ENCODE measurements at regions not wholly inside any gene's neighbourhood (a gene's known extent, or its start where the extent isn't known, plus 50 kb on each side); places are given as distances from the start of the nearest gene placed in this dataset.

DNA sequence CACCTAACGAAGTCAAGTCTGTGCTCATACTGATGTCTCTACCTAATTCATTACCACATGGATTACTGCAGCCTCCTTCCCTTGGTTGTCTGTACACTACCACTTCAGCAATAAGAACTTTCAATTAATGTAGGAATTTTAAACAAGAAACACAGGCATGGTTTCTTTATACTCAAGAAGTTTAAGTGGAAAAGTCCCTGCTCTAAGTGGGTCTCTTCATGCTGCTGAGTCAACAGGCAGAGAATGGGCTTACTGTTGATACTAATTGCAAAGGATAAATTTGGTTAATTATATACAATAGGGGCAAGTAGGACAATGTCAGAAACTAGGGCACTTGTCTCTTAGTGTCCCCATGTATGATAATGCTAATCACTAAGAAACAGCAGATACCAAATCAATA, 392.6 kb downstream of the DSEL start:
- no peaks in the 10 kb centered on the region for H3K4me1 ChIP-seq
- intact Hi-C loops (cut with DNase I) = no loop called here
- WGBS, 3 donors = 70 to 89% (median 89%) methylated on average over 1 of the region's 1 CpG
- H3K36me3 ChIP-seq (ENCODE audit: insufficient read depth in 1 of 2, low read depth in 1 of 2) = no peaks in the 10 kb centered on the region
- no peak overlapping the region for H3K27ac ChIP-seq
- TF ChIP-seq, protein P1, sequence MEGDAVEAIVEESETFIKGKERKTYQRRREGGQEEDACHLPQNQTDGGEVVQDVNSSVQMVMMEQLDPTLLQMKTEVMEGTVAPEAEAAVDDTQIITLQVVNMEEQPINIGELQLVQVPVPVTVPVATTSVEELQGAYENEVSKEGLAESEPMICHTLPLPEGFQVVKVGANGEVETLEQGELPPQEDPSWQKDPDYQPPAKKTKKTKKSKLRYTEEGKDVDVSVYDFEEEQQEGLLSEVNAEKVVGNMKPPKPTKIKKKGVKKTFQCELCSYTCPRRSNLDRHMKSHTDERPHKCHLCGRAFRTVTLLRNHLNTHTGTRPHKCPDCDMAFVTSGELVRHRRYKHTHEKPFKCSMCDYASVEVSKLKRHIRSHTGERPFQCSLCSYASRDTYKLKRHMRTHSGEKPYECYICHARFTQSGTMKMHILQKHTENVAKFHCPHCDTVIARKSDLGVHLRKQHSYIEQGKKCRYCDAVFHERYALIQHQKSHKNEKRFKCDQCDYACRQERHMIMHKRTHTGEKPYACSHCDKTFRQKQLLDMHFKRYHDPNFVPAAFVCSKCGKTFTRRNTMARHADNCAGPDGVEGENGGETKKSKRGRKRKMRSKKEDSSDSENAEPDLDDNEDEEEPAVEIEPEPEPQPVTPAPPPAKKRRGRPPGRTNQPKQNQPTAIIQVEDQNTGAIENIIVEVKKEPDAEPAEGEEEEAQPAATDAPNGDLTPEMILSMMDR (IDR thresholded peaks at IDR 0.05) = no peak
- ATAC-seq = no peak
- H3K27me3 ChIP-seq (ENCODE audit: insufficient read depth in 3 of 3, low read length in 2 of 3) = no peaks in the 10 kb centered on the region
- no peak for DNase-seq
- no peak overlapping the region for H3K4me3 ChIP-seq
- H3K9me3 ChIP-seq = no peaks in the 10 kb centered on the region

DNA sequence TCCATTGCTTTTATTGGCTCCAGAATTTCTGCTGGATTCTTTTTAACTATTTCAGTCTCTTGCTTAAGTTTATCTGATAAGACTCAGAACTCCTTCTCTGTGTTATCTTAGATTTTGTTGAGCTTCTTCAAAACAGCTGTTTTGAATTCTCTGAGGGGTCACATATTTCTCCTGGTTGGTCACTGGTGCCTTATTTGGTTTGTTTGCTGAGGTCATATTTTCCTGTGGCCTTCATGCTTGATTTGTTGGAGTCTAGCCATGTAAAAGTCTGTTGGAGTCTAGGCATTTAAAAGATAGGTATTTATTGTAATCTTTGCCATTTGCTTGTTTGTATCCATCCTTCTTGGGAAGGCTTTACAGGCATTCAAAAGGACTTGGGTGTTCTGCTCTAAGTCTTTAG, 398.7 kb downstream of the DSEL start:
- intact Hi-C loops (cut with DNase I) = no loop called here

DNA sequence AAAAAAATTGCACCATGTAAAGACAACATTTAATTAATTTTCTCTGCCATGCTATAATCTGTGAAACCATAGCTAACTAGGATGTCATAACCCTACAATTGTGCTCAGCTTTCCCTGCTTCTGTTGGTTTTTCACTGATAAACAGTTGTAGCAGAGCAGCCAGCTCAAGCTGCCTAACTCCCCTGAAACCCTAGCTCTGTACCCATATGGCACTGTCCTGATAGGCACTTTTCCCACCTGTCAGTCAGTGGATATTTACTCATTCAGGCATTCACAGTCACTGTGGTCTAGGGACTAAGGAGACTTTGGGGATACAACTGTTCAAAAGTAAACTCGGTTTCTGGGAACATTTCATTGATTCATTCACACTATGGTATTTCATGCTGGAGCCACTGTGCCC, 407.0 kb downstream of the DSEL start:
- no peaks in the 10 kb centered on the region for H3K27me3 ChIP-seq (ENCODE audit: insufficient read depth in 3 of 3, low read length in 2 of 3)
- H3K9me3 ChIP-seq = no peaks in the 10 kb centered on the region
- TF ChIP-seq, protein P1 (IDR thresholded peaks at IDR 0.05) = no peak
- no peaks in the 10 kb centered on the region for H3K36me3 ChIP-seq (ENCODE audit: insufficient read depth in 1 of 2, low read depth in 1 of 2)
- DNase-seq = no peak
- H3K4me1 ChIP-seq = no peaks in the 10 kb centered on the region
- no peak overlapping the region for H3K27ac ChIP-seq
- intact Hi-C loops (cut with DNase I) = loop anchor here in 1 of 2 donors (5.0 kb wide), 1 partner anchor 93 kb away; no protein-coding TSS in a partner anchor
- ATAC-seq = no peak
- WGBS, 3 donors = 34 to 46% (median 41%) methylated on average over 1 of the region's 1 CpG
- H3K4me3 ChIP-seq = no peak overlapping the region

More for the DNA sequence above, 398.7 kb downstream of the DSEL start:
- TF ChIP-seq, protein P1 (IDR thresholded peaks at IDR 0.05) = no peak
- Histone ChIP-seq H3K27me3 (ENCODE audit: insufficient read depth in 3 of 3, low read length in 2 of 3) (no peaks in the 10 kb centered on the region), H3K4me1 (no peaks in the 10 kb centered on the region), H3K9me3 (no peaks in the 10 kb centered on the region), H3K4me3 (no peak overlapping the region), H3K27ac (no peak overlapping the region), H3K36me3 (ENCODE audit: insufficient read depth in 1 of 2, low read depth in 1 of 2) (no peaks in the 10 kb centered on the region)
- DNase-seq (no peak), ATAC-seq (no peak)

DNA sequence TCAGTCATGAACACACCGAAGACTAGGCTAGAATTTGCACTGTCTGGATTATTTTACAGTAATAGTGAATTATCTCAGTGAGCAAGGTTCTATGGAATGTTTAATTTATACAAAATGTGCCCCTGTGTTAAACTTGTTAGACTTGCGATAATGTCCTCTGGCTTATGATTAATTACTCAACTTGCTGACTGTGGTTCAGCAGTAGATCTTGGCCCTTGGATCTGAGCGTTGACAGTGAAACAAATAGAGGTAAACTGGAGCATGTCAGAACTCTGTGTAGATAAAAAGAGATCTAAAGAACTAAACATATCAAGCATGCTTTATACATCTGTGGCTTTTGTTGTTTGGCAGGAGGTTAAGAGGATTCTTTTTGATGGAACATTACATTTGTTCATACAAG, 407.6 kb downstream of the DSEL start:
- no peak for DNase-seq
- no peak overlapping the region for H3K4me3 ChIP-seq
- H3K36me3 ChIP-seq (ENCODE audit: insufficient read depth in 1 of 2, low read depth in 1 of 2) = no peaks in the 10 kb centered on the region
- no peak overlapping the region for H3K27ac ChIP-seq
- no peak for ATAC-seq
- H3K4me1 ChIP-seq = no peaks in the 10 kb centered on the region
- no peaks in the 10 kb centered on the region for H3K9me3 ChIP-seq
- TF ChIP-seq, protein P1 (IDR thresholded peaks at IDR 0.05) = no peak
- H3K27me3 ChIP-seq (ENCODE audit: insufficient read depth in 3 of 3, low read length in 2 of 3) = no peaks in the 10 kb centered on the region
- intact Hi-C loops (cut with DNase I) = loop anchor here in 1 of 2 donors (5.0 kb wide), 1 partner anchor 93 kb away; no protein-coding TSS in a partner anchor
- WGBS, 3 donors = 73 to 83% (median 75%) methylated on average over 3 of the region's 3 CpGs

DNA sequence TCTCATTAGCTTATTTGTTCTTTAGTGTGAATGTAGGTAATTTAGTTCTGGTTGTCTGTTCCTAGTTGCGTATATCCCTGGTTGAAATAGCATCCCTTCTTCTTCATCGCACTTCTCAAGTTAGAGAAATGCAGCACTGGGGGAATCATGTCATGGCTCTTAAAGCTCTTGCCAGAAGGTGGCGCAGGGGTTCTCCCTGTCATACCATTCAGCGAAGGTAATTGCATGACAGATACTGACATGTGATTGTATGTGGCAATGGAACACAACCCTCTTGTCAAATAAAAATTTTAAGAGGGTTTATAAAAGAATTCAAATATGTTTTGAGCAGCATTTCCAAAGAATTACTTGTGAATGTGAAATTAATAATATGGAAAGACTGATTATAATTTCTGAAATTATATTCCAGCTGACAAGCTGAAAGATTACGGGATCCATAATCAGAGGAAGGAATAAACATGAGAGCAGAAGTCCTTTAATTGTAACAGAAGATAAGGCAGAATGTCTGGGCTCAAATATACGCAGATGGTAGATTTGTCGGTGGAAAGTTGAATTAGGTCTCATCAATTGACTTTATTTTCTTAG, 411.7 kb downstream of the DSEL start:
- ATAC-seq (peak in 3 of 4 donors; percentile 36 to 80 (median 74)), DNase-seq (peak; percentile 37 to 50)
- TF ChIP-seq, protein P1 (IDR thresholded peaks at IDR 0.05) = peak; percentile 52
- H3K9me3 ChIP-seq = no peaks in the 10 kb centered on the region
- no peaks in the 10 kb centered on the region for H3K36me3 ChIP-seq (ENCODE audit: insufficient read depth in 1 of 2, low read depth in 1 of 2)
- intact Hi-C loops (cut with DNase I) = loop anchor here (5.0 kb wide), 1 partner anchor 98 kb away; no protein-coding TSS in a partner anchor
- 42 to 48% (median 43%) methylated on average over 7 of the region's 7 CpGs for WGBS, 3 donors
- no peak overlapping the region for H3K4me3 ChIP-seq
- H3K27ac ChIP-seq = no peak overlapping the region
- H3K27me3 ChIP-seq (ENCODE audit: insufficient read depth in 3 of 3, low read length in 2 of 3) = no peaks in the 10 kb centered on the region
- no peaks in the 10 kb centered on the region for H3K4me1 ChIP-seq
